HepG2 (cell line): ENCODE measurements at regions not wholly inside any gene's neighbourhood (a gene's known extent, or its start where the extent isn't known, plus 50 kb on each side); places are given as distances from the start of the nearest gene placed in this dataset.

Source experiments
- PREB ChIP-seq: sonication (generic); formaldehyde crosslinking; IDR thresholded peaks from 2 replicates; pipeline ENCODE4 v1.4.0; 2020; ENCODE audit warnings: missing genetic modification reagents
- ZFP36 ChIP-seq: fragments of 150-350 bp; IDR thresholded peaks from 2 replicates; pipeline ENCODE4 v1.6.1; 2018; ENCODE audit warnings: borderline replicate concordance, low read length, low read depth; ENCODE audit not compliant: partially characterized antibody

GRCh38 chr19:33938821-33939220 is 142.2 kb downstream of the KCTD15 start:
- no peak for TF ChIP-seq ZFP36
- no peak for TF ChIP-seq PREB (CRISPR knock-in tag)
